Keratinocyte (primary cell): ENCODE measurements at regions not wholly inside any gene's neighbourhood (a gene's known extent, or its start where the extent isn't known, plus 50 kb on each side); places are given as distances from the start of the nearest gene placed in this dataset.

ENCODE experiments used
- DNase-seq: peaks from one replicate; pipeline ENCODE4 v3.0.0-alpha.2; 2011; ENCODE audit warnings: low read depth, missing footprints, low spot score
- FAIRE-seq: peaks from 2 replicates; lab custom pipeline; 2011; peaks lifted over from hg19 to GRCh38; lab: Jason Lieb, UNC
- H2AFZ ChIP-seq: 2 replicates; pipeline ENCODE4 v1.6.0; 2012; ENCODE audit warnings: low read length, control low read depth, inconsistent platforms; ENCODE audit not compliant: control insufficient read depth
- H3K27ac ChIP-seq: 2 replicates; pipeline ENCODE4 v1.5.1; 2011; ENCODE audit warnings: low read length; ENCODE audit not compliant: control insufficient read depth, insufficient read depth
- H3K27me3 ChIP-seq: 3 replicates; pipeline ENCODE4 v1.6.0; 2011; ENCODE audit warnings: low read length; ENCODE audit not compliant: control insufficient read depth, insufficient read depth; ENCODE audit errors: extremely low read depth
- H3K36me3 ChIP-seq, 2 experiments: 2 replicates in 1 of 2; 3 replicates in 1 of 2; pipeline ENCODE4 v1.5.1; 2011; ENCODE audit warnings: low read length in 2 of 2, mild to moderate bottlenecking in 1 of 2; ENCODE audit not compliant: control insufficient read depth in 2 of 2, insufficient read depth in 2 of 2; ENCODE audit errors: extremely low read depth in 1 of 2
- H3K4me1 ChIP-seq: 3 replicates; pipeline ENCODE4 v1.5.1; 2011; ENCODE audit warnings: low read length; ENCODE audit not compliant: control insufficient read depth, insufficient read depth; ENCODE audit errors: extremely low read depth
- H3K4me2 ChIP-seq: 3 replicates; pipeline ENCODE4 v1.6.0; 2011; ENCODE audit warnings: low read depth, low read length; ENCODE audit not compliant: control insufficient read depth, insufficient read depth; ENCODE audit errors: extremely low read depth
- H3K4me3 ChIP-seq, 3 experiments: fragments of 200-600 bp in 1 of 3; sonication (generic) in 1 of 3; 2 replicates in 2 of 3; 3 replicates in 1 of 3; pipeline ENCODE4 v1.5.1; 2011 to 2016; ENCODE audit warnings: low read length in 3 of 3, mild to moderate bottlenecking in 3 of 3, control low read depth in 2 of 3, inconsistent platforms in 1 of 3, low read depth in 1 of 3, mixed read lengths in 1 of 3, mixed run types in 1 of 3, moderate library complexity in 1 of 3; ENCODE audit not compliant: control insufficient read depth in 2 of 3, insufficient read depth in 2 of 3; ENCODE audit errors: extremely low read depth in 1 of 3
- H3K79me2 ChIP-seq: 2 replicates; pipeline ENCODE4 v1.6.0; 2012; ENCODE audit warnings: low read length; ENCODE audit not compliant: control insufficient read depth, insufficient read depth
- H3K9ac ChIP-seq: 3 replicates; pipeline ENCODE4 v1.6.0; 2011; ENCODE audit warnings: low read length; ENCODE audit not compliant: control insufficient read depth, insufficient read depth; ENCODE audit errors: extremely low read depth
- H3K9me1 ChIP-seq: 3 replicates; pipeline ENCODE4 v1.6.0; 2011; ENCODE audit warnings: low read length; ENCODE audit not compliant: control insufficient read depth, insufficient read depth; ENCODE audit errors: extremely low read depth
- H3K9me3 ChIP-seq: 2 replicates; pipeline ENCODE4 v1.5.1; 2012; ENCODE audit warnings: low read depth, low read length; ENCODE audit not compliant: control insufficient read depth
- H4K20me1 ChIP-seq: 3 replicates; pipeline ENCODE4 v1.6.0; 2011; ENCODE audit warnings: low read length; ENCODE audit not compliant: control insufficient read depth, insufficient read depth; ENCODE audit errors: extremely low read depth
- EZH2 ChIP-seq: IDR thresholded peaks from one replicate; pipeline ENCODE4 v1.6.1; 2012; ENCODE audit warnings: inconsistent platforms, mild to moderate bottlenecking, low read length, moderate library complexity
- dilution Hi-C: fragments of 300-500 bp; cut with MboI; formaldehyde crosslinking; loops from one replicate; pipeline ENCODE4 v1.7.0; 2020; ENCODE audit warnings: low sequenced_read_pairs; ENCODE audit not compliant: extremely low pct_ligation_motif_present
- TF ChIP-seq, protein P1 (sequence below), 3 experiments: IDR thresholded peaks in 1 of 3; conservative IDR thresholded peaks in 1 of 3; optimal IDR thresholded peaks in 1 of 3; 2 replicates in 2 of 3; 3 replicates in 1 of 3; pipeline versions ENCODE3 to v1.5.1; 2011; ENCODE audit warnings: low read length in 3 of 3, mild to moderate bottlenecking in 3 of 3, moderate library complexity in 2 of 3, control low read depth in 1 of 3, inconsistent platforms in 1 of 3; ENCODE audit not compliant: insufficient read depth in 2 of 3; ENCODE audit errors: extremely low read depth in 1 of 3

DNA sequence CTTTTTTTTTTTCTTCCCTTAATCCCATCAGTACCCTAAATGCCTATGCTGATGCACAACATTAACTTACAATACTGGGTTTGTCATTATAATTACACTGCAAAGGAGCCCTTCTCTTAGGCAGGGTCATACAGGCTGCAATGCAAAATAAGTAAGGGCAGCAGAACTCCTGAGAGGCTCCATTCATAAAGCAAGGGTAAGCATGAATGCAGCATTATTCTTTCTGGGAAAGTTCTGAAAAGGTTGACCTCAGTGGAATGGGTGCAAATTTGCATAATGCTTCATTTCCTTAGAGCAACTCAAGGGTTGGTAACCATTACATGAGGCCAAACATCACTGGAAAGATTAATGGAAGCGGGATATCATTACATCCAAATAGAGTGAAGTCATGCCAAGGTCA, 789.2 kb downstream of the KLHL13 start:
- Histone ChIP-seq H3K4me3 (no peak overlapping the region), H4K20me1 (no peaks in the 10 kb centered on the region), H3K9me1 (no peaks in the 10 kb centered on the region), H3K27ac (no peak overlapping the region), H3K27me3 (no peaks in the 10 kb centered on the region), H3K9me3 (no peaks in the 10 kb centered on the region), H3K4me1 (no peaks in the 10 kb centered on the region), H2AFZ (no peak overlapping the region), H3K36me3 (no peaks in the 10 kb centered on the region), H3K4me2 (no peak overlapping the region), H3K79me2 (no peaks in the 10 kb centered on the region), H3K9ac (no peak overlapping the region)
- DNase-seq (no peak), FAIRE-seq (no peak)
- TF ChIP-seq EZH2 = no peak
- TF ChIP-seq, protein P1, sequence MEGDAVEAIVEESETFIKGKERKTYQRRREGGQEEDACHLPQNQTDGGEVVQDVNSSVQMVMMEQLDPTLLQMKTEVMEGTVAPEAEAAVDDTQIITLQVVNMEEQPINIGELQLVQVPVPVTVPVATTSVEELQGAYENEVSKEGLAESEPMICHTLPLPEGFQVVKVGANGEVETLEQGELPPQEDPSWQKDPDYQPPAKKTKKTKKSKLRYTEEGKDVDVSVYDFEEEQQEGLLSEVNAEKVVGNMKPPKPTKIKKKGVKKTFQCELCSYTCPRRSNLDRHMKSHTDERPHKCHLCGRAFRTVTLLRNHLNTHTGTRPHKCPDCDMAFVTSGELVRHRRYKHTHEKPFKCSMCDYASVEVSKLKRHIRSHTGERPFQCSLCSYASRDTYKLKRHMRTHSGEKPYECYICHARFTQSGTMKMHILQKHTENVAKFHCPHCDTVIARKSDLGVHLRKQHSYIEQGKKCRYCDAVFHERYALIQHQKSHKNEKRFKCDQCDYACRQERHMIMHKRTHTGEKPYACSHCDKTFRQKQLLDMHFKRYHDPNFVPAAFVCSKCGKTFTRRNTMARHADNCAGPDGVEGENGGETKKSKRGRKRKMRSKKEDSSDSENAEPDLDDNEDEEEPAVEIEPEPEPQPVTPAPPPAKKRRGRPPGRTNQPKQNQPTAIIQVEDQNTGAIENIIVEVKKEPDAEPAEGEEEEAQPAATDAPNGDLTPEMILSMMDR (optimal IDR thresholded peaks at IDR 0.05 in 1 of 3, IDR thresholded peaks at IDR 0.05 in 1 of 3, conservative IDR thresholded peaks at IDR 0.05 in 1 of 3; ENCODE audit: extremely low read depth in 1 of 3, insufficient read depth in 2 of 3, low read length in 3 of 3) = no peak
- dilution Hi-C loops = no loop called here

DNA sequence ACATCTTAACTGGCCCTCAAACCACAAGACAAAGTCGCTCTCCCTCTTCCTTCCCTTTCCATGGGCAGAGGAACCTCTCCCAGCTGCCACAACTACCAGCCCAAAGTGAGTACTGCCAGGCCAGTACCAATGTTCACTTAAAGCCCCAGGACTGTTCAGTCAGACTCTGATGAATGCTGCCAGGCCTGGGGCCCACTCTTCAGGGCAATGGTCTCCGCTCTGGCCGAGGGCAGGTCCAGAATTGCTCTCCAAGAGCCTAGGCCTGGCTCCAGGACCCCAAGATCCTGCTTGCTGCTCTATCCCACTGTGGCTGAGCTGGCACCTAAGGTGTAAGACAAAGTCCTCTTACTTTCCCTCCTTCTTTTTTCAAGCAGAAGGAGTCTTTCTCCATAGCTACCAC, 790.9 kb downstream of the KLHL13 start:
- no peaks in the 10 kb centered on the region for H3K9me3 ChIP-seq
- no peaks in the 10 kb centered on the region for H3K79me2 ChIP-seq
- no peak overlapping the region for H3K27ac ChIP-seq
- TF ChIP-seq EZH2 = no peak
- TF ChIP-seq, protein P1 (optimal IDR thresholded peaks at IDR 0.05 in 1 of 3, IDR thresholded peaks at IDR 0.05 in 1 of 3, conservative IDR thresholded peaks at IDR 0.05 in 1 of 3; ENCODE audit: extremely low read depth in 1 of 3, insufficient read depth in 2 of 3, low read length in 3 of 3) = no peak
- H3K9ac ChIP-seq = no peak overlapping the region
- DNase-seq (no peak), FAIRE-seq (no peak)
- H3K4me1 ChIP-seq = no peaks in the 10 kb centered on the region
- dilution Hi-C loops = no loop called here
- H3K4me3 ChIP-seq = no peak overlapping the region
- no peak overlapping the region for H3K4me2 ChIP-seq
- no peaks in the 10 kb centered on the region for H3K27me3 ChIP-seq
- H4K20me1 ChIP-seq = no peaks in the 10 kb centered on the region
- H2AFZ ChIP-seq = no peak overlapping the region
- H3K9me1 ChIP-seq = no peaks in the 10 kb centered on the region
- no peaks in the 10 kb centered on the region for H3K36me3 ChIP-seq
